Neural progenitor cell (in vitro differentiated cells): ENCODE measurements at regions not wholly inside any gene's neighbourhood (a gene's known extent, or its start where the extent isn't known, plus 50 kb on each side); places are given as distances from the start of the nearest gene placed in this dataset.

ENCODE experiments used
- CTCF ChIP-seq: fragments of 200-600 bp; sonication (generic); IDR thresholded peaks from 2 replicates; pipeline ENCODE4 v1.5.1; 2017; ENCODE audit warnings: antibody characterized with exemption, mild to moderate bottlenecking
- EZH2 ChIP-seq: fragments of 200-600 bp; sonication (generic); IDR thresholded peaks from 2 replicates; pipeline ENCODE4 v1.6.1; 2017; ENCODE audit warnings: antibody characterized with exemption, mild to moderate bottlenecking, moderate library complexity

GRCh38 chr1:188122646-188123045, 1293.9 kb downstream of the PLA2G4A start:
- TF ChIP-seq CTCF: no peak
- TF ChIP-seq EZH2: no peak
